HUES64 (cell line): ENCODE measurements at regions not wholly inside any gene's neighbourhood (a gene's known extent, or its start where the extent isn't known, plus 50 kb on each side); places are given as distances from the start of the nearest gene placed in this dataset.
"Not testable (repeated sequence)": the region's sequence is repeated elsewhere in the genome, so short reads cannot be mapped to it uniquely, and the experiment has no call there.

Source experiments
- H3K27ac ChIP-seq: 2 replicates; pipeline ENCODE4 v1.7.0; 2013; ENCODE audit warnings: low read depth, low read length, inconsistent platforms
- H3K27me3 ChIP-seq: 2 replicates; pipeline ENCODE4 v1.6.1; 2013; ENCODE audit warnings: mild to moderate bottlenecking, low read length; ENCODE audit not compliant: insufficient read depth
- H3K36me3 ChIP-seq: 2 replicates; pipeline ENCODE4 v1.6.1; 2013; ENCODE audit warnings: mild to moderate bottlenecking, low read length; ENCODE audit not compliant: insufficient read depth
- H3K4me1 ChIP-seq: 2 replicates; pipeline ENCODE4 v1.6.1; 2013; ENCODE audit warnings: mild to moderate bottlenecking, low read length, moderate library complexity; ENCODE audit not compliant: insufficient read depth
- H3K4me3 ChIP-seq: 2 replicates; pipeline ENCODE4 v1.5.1; 2013; ENCODE audit warnings: mild to moderate bottlenecking, low read length, moderate library complexity
- H3K9ac ChIP-seq: 2 replicates; pipeline ENCODE4 v1.6.1; 2013; ENCODE audit warnings: mild to moderate bottlenecking, low read depth, low read length
- H3K9me3 ChIP-seq: 2 replicates; pipeline ENCODE4 v1.6.1; 2013; ENCODE audit warnings: low read depth, low read length; ENCODE audit not compliant: insufficient read depth
- WGBS: fragments of 150-250, 120-280 bp; methylation state at CpG from one replicate; pipeline ENCODE4 v1.1.7; 2013; ENCODE audit warnings: missing lambda C conversion rate; 5-methylcytosine and 5-hydroxymethylcytosine counted together

DNA sequence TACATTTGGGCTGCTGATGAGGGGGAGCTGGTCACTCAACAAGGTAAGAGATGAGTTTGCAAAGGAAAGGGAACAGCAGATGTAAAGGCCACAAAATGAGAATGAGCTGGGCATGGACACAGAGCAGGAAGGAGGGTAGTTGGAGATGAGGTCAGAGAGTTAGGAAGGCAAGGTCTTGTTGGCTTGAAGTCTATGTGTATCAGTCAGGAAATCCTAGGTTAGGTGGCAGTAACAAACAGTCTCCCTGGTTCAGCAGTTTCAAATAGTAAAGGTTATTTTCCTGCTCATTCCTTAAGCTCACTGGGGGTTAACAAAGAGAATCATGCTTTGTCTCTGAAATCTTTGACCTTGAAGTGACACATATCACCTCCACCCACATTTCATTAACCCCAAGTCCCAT, 58.3 kb upstream of the ARL4C start:
- H3K4me1 ChIP-seq: no peaks in the 10 kb centered on the region
- peaks cover 5% of the 10 kb centered on the region; the same call in 1 of the 2 replicates for H3K9me3 ChIP-seq
- peaks cover 2% of the 10 kb centered on the region; the same call in 1 of the 2 replicates for H3K27me3 ChIP-seq
- no peak overlapping the region for H3K9ac ChIP-seq
- no peak overlapping the region for H3K4me3 ChIP-seq
- H3K36me3 ChIP-seq: no peaks in the 10 kb centered on the region
- no peak overlapping the region for H3K27ac ChIP-seq

GRCh38 chr2:234553223-234553622, 56.3 kb upstream of the ARL4C start:
- not testable (repeated sequence) for H3K4me3 ChIP-seq, H3K36me3 ChIP-seq, H3K27me3 ChIP-seq, H3K9me3 ChIP-seq, H3K27ac ChIP-seq, H3K9ac ChIP-seq
- H3K4me1 ChIP-seq: peaks cover 12% of the 10 kb centered on the region
- WGBS: 97% methylated on average over 15 of the region's 15 CpGs

GRCh38 chr2:234550511-234551107, 53.7 kb upstream of the ARL4C start:
- WGBS: 26% methylated on average over 18 of the region's 18 CpGs
- H3K27ac ChIP-seq: no peak overlapping the region
- peaks cover 5% of the 10 kb centered on the region; the same call in 1 of the 2 replicates for H3K9me3 ChIP-seq

DNA sequence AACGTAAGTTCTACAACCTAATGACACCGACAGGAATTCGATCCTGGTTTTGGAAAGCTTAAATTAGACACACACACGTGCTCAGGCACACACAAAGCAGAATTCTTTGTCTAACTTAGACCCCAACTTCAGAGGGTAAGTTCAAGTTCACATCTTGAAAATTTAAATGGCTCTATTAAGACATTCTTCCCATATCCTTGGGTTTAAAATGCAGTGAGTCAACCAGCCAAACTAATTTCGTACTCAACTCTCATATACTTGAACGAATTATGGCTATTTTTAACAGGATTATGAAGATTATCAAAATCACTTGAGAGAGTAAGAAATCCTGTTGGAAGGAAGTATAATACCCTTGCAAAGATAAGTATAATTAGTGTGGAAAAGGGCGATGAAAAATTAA, 53.2 kb upstream of the ARL4C start:
- Histone ChIP-seq H3K27me3 (peaks cover 8% of the 10 kb centered on the region), H3K4me1 (peaks cover 39% of the 10 kb centered on the region), H3K36me3 (no peaks in the 10 kb centered on the region), H3K4me3 (no peak overlapping the region), H3K27ac (no peak overlapping the region), H3K9me3 (peaks cover 2% of the 10 kb centered on the region; the same call in 1 of the 2 replicates), H3K9ac (no peak overlapping the region)
- WGBS: 84% methylated on average over 7 of the region's 7 CpGs

More at GRCh38 chr2:234550511-234551107, 53.7 kb upstream of the ARL4C start:
- H3K4me1 ChIP-seq: peaks cover 34% of the 10 kb centered on the region
- no peaks in the 10 kb centered on the region for H3K36me3 ChIP-seq
- H3K9ac ChIP-seq: no peak overlapping the region
- H3K4me3 ChIP-seq: no peak overlapping the region
- peaks cover 8% of the 10 kb centered on the region for H3K27me3 ChIP-seq

- H3K9ac ChIP-seq: no peak overlapping the region
- WGBS: 30% methylated on average over 10 of the region's 15 CpGs
These were observed 52.0 kb upstream of the ARL4C start for GRCh38 chr2:234548695-234549420.

DNA sequence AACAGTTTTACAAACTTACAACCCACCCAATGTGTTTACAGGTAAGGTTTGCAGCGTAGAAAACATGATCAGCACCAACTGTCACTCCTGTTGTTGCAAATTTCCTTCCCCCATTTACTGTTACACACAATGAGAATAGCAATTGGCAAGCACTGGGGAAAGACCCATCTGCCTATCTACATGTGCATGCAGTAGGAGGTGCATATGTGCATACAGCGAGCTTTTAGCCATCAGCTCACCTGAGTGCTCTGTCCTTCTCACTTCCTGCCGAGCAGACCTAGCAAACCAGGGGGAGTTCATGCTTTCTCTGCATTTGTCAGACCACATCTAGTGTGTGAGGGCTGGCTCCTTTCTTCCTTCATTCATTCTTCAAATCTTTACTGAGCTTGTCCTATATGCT, 49.9 kb upstream of the ARL4C start:
- peaks cover 40% of the 10 kb centered on the region for H3K4me1 ChIP-seq
- no peak overlapping the region for H3K4me3 ChIP-seq
- H3K9ac ChIP-seq: no peak overlapping the region
- no peak overlapping the region for H3K27ac ChIP-seq
- WGBS: 64% methylated on average over 3 of the region's 3 CpGs
- no peaks in the 10 kb centered on the region for H3K36me3 ChIP-seq
- peaks cover 13% of the 10 kb centered on the region for H3K27me3 ChIP-seq
- no peaks in the 10 kb centered on the region for H3K9me3 ChIP-seq

More at GRCh38 chr2:234548695-234549420, 52.0 kb upstream of the ARL4C start:
- no peak overlapping the region for H3K27ac ChIP-seq
- peaks cover 40% of the 10 kb centered on the region for H3K4me1 ChIP-seq
- peaks cover 13% of the 10 kb centered on the region for H3K27me3 ChIP-seq
- no peak overlapping the region for H3K4me3 ChIP-seq
- no peaks in the 10 kb centered on the region for H3K9me3 ChIP-seq
- no peaks in the 10 kb centered on the region for H3K36me3 ChIP-seq
